K562 (cell line): ENCODE measurements at regions not wholly inside any gene's neighbourhood (a gene's known extent, or its start where the extent isn't known, plus 50 kb on each side); places are given as distances from the start of the nearest gene placed in this dataset.

Experiments
- ATAC-seq: fragments of 200-7000 bp; cut with Tn5 transposase; 3 replicates; pipeline ENCODE4 v1.9.1; 2020; ENCODE audit warnings: moderate library complexity
- BruUV-seq: library from RNA; stranded (reverse); fragments of 400-500 nt; replicated peaks from 2 replicates; lab custom pipeline; 2021; lab: Mats Ljungman, UMichigan
- CTCF ChIA-PET: fragments of 300-600 bp; formaldehyde crosslinking; extraction: SDS; loops from one replicate; lab custom pipeline; 2021; ENCODE audit warnings: low intra/inter-chr PET ratio; lab: Yijun Ruan, JAX
- POLR2A ChIA-PET: fragments of 300-600, 350-650 bp; sonication (Branson Sonifier 250); formaldehyde crosslinking; extraction: SDS; loops from one replicate; lab custom pipeline; 2021; ENCODE audit warnings: antibody characterized with exemption, inconsistent platforms; lab: Yijun Ruan, JAX
- DNase-seq, 4 experiments: peaks; one replicate each; pipeline versions ENCODE4 v3.0.0 to v3.0.0-alpha.2; 2011 to 2018; ENCODE audit warnings: low spot score in 3 of 4, mixed read lengths in 3 of 4; ENCODE audit errors: extremely low read depth in 1 of 4
- FAIRE-seq: peaks from 2 replicates; lab custom pipeline; 2011; peaks lifted over from hg19 to GRCh38; lab: Jason Lieb, UNC
- H2AFZ ChIP-seq: 2 replicates; pipeline ENCODE4 v1.6.0; 2011; ENCODE audit warnings: low read depth, low read length, control low read depth, inconsistent platforms
- H3K27ac ChIP-seq: fragments of 200-600 bp; 3 replicates; pipeline ENCODE4 v1.8.0; 2011; ENCODE audit warnings: low read depth, mild to moderate bottlenecking, control low read depth, inconsistent platforms, low read length, moderate library complexity, mixed read lengths; ENCODE audit errors: extremely low read depth
- H3K27me3 ChIP-seq, 2 experiments: fragments of 300-600 bp in 1 of 2; 2 replicates in 1 of 2; 3 replicates in 1 of 2; pipeline versions ENCODE4 v1.6.0 to v1.8.0; 2011; ENCODE audit warnings: inconsistent platforms in 2 of 2, low read length in 2 of 2, mild to moderate bottlenecking in 1 of 2, mixed read lengths in 1 of 2, moderate library complexity in 1 of 2; ENCODE audit not compliant: control insufficient read depth in 2 of 2, insufficient read depth in 2 of 2
- H3K36me3 ChIP-seq: fragments of 300-600 bp; 3 replicates; pipeline ENCODE4 v1.8.0; 2011; ENCODE audit warnings: mild to moderate bottlenecking, low read length, inconsistent platforms; ENCODE audit not compliant: control insufficient read depth, insufficient read depth
- H3K4me1 ChIP-seq, 2 experiments: fragments of 200-600 bp in 1 of 2; replicated peaks in 1 of 2; 2 replicates in 1 of 2; 3 replicates in 1 of 2; pipeline versions ENCODE4 v1.5.1 to v1.8.0; 2011; ENCODE audit warnings: inconsistent platforms in 2 of 2, low read length in 2 of 2, mild to moderate bottlenecking in 1 of 2, mixed read lengths in 1 of 2, moderate library complexity in 1 of 2; ENCODE audit not compliant: control insufficient read depth in 2 of 2, insufficient read depth in 2 of 2
- H3K4me2 ChIP-seq: 2 replicates; pipeline ENCODE4 v1.6.1; 2011; ENCODE audit warnings: low read length, control low read depth, inconsistent platforms, mixed read lengths; ENCODE audit not compliant: insufficient read depth
- H3K4me3 ChIP-seq: fragments of 200-600 bp; sonication (generic), shearing (Covaris generic); 2 replicates; pipeline ENCODE4 v1.5.1; 2016; ENCODE audit warnings: control low read depth, inconsistent platforms
- H3K79me2 ChIP-seq: fragments of 200-600 bp; 3 replicates; pipeline ENCODE4 v1.8.0; 2011; ENCODE audit warnings: low read length, inconsistent platforms; ENCODE audit not compliant: control insufficient read depth, insufficient read depth
- H3K9ac ChIP-seq, 2 experiments: 2 replicates each; pipeline versions ENCODE4 v1.6.0 to v1.6.1; 2011; ENCODE audit warnings: low read depth in 2 of 2, low read length in 2 of 2, control low read depth in 1 of 2, inconsistent platforms in 1 of 2, mild to moderate bottlenecking in 1 of 2, mixed read lengths in 1 of 2; ENCODE audit not compliant: insufficient read depth in 1 of 2
- H3K9me1 ChIP-seq: one replicate; pipeline ENCODE4 v1.6.0; 2011; ENCODE audit warnings: inconsistent platforms, mild to moderate bottlenecking, low read length, moderate library complexity; ENCODE audit not compliant: control insufficient read depth, insufficient read depth
- H3K9me3 ChIP-seq: replicated peaks from 2 replicates; pipeline ENCODE4 v1.5.1; 2011; ENCODE audit warnings: low read depth, low read length, inconsistent platforms; ENCODE audit not compliant: control insufficient read depth, insufficient read depth
- H4K20me1 ChIP-seq: replicated peaks from 2 replicates; pipeline ENCODE4 v1.6.1; 2011; ENCODE audit warnings: low read length, inconsistent platforms, mixed read lengths; ENCODE audit not compliant: control insufficient read depth, insufficient read depth
- NCOA6 ChIP-seq: fragments of 450-650 bp; IDR thresholded peaks from 2 replicates; pipeline ENCODE4 v1.6.1; 2017; ENCODE audit warnings: mild to moderate bottlenecking
- SNRNP70 ChIP-seq: fragments of 200-400 bp; formaldehyde crosslinking; optimal IDR thresholded peaks from 2 replicates; pipeline ENCODE3; 2017; ENCODE audit warnings: low read depth, low read length
- SREBF1 ChIP-seq: fragments of 150-350 bp; IDR thresholded peaks from 2 replicates; pipeline ENCODE4 v1.6.1; 2014; ENCODE audit warnings: antibody characterized with exemption, low read depth, low read length, borderline replicate concordance
- YY1 ChIP-seq, 3 experiments: IDR thresholded peaks; 2 replicates each; pipeline ENCODE4 v1.6.1; 2011; ENCODE audit warnings: low read length in 2 of 3, mild to moderate bottlenecking in 2 of 3, moderate library complexity in 2 of 3, borderline replicate concordance in 1 of 3, control low read depth in 1 of 3, low read depth in 1 of 3; ENCODE audit not compliant: insufficient read depth in 3 of 3, insufficient replicate concordance in 2 of 3, control insufficient read depth in 1 of 3, insufficient read length in 1 of 3; ENCODE audit errors: extremely low read depth in 1 of 3
- ZBTB9 ChIP-seq: fragments of 450-650 bp; formaldehyde crosslinking; IDR thresholded peaks from 2 replicates; pipeline ENCODE4 v1.4.0; 2020; ENCODE audit warnings: mild to moderate bottlenecking, moderate library complexity
- ZC3H8 ChIP-seq: fragments of 450-650 bp; IDR thresholded peaks from 2 replicates; pipeline ENCODE4 v1.6.1; 2017
- WGBS: fragments of 100-300 bp; shearing (Covaris generic); methylation state at CpG from one replicate; pipeline ENCODE4 v1.1.6; 2016; ENCODE audit warnings: low coverage, mixed read lengths; ENCODE audit not compliant: insufficient coverage; ENCODE audit errors: missing lambda C conversion rate; 5-methylcytosine and 5-hydroxymethylcytosine counted together
- in situ Hi-C: fragments of 300-500 bp; cut with MboI; formaldehyde crosslinking; loops from 4 replicates; pipeline ENCODE4 v1.15.0; 2018; ENCODE audit warnings: inconsistent platforms, mixed read lengths
- intact Hi-C: fragments of 100-400 bp; cut with micrococcal nuclease; formaldehyde crosslinking; loops from 2 replicates; pipeline ENCODE4 v1.14.2; 2022
- TF ChIP-seq, protein P1 (sequence below), 2 experiments: fragments of 200-800 bp in 1 of 2; sonication (Bioruptor generic) in 1 of 2; sonication (generic) in 1 of 2; formaldehyde crosslinking in 1 of 2; IDR thresholded peaks in 1 of 2; conservative IDR thresholded peaks in 1 of 2; 2 replicates each; pipeline versions ENCODE4 v1.5.0 to v1.6.1; 2016 to 2020; ENCODE audit warnings: missing compliant biosample characterization in 1 of 2, missing genetic modification characterization in 1 of 2, missing genetic modification reagents in 1 of 2
- TF ChIP-seq, protein P2 (sequence below): fragments of 450-650 bp; IDR thresholded peaks from 2 replicates; pipeline ENCODE4 v1.7.1; 2018; ENCODE audit warnings: mild to moderate bottlenecking, low read depth; ENCODE audit not compliant: partially characterized antibody

DNA sequence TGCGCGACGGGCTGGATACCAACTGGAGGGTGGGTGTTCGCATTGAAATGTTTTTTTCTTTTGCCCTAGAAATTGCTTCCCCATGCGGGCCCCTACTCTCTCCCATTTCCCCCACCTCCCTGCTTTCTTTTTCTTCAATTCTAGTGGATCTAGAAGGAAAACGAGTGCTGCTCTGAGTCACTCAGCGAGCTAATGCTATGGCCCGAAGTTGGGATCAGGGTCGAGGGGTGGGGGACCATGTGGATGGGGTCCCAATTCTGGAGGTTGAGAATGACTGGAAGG lies 71.5 kb downstream of the SOX4 start:
- CTCF ChIA-PET: no interaction called here
- WGBS: 19% methylated on average over 6 of the region's 9 CpGs
- H3K36me3 ChIP-seq: no peaks in the 10 kb centered on the region
- H2AFZ ChIP-seq: no peak overlapping the region
- in situ Hi-C loops (no loop called here), intact Hi-C loops (no loop called here)
- H3K27ac ChIP-seq: no peak overlapping the region
- H3K4me3 ChIP-seq: no peak overlapping the region
- no peak overlapping the region for H3K9ac ChIP-seq
- no peaks in the 10 kb centered on the region for H4K20me1 ChIP-seq
- ATAC-seq (no peak), DNase-seq (no peak), FAIRE-seq (no peak)
- no peak overlapping the region for H3K4me2 ChIP-seq
- BruUV-seq: no TSS peak
- H3K9me1 ChIP-seq: peaks cover 2% of the 10 kb centered on the region
- POLR2A ChIA-PET: interaction anchor here (0.5 kb wide), 1 partner anchor 13 kb away, joined by 3 read pairs; no protein-coding TSS in a partner anchor
- TF ChIP-seq YY1 (IDR thresholded peaks at IDR 0.05; ENCODE audit: borderline replicate concordance in 1 of 3, control insufficient read depth in 1 of 3, extremely low read depth in 1 of 3, insufficient read depth in 3 of 3, insufficient read length in 1 of 3, insufficient replicate concordance in 2 of 3, low read depth in 1 of 3, low read length in 2 of 3) (no peak), NCOA6 (no peak), SNRNP70 (no peak), ZBTB9 (CRISPR knock-in tag) (no peak), ZC3H8 (no peak), SREBF1 (no peak)
- TF ChIP-seq, protein P1, sequence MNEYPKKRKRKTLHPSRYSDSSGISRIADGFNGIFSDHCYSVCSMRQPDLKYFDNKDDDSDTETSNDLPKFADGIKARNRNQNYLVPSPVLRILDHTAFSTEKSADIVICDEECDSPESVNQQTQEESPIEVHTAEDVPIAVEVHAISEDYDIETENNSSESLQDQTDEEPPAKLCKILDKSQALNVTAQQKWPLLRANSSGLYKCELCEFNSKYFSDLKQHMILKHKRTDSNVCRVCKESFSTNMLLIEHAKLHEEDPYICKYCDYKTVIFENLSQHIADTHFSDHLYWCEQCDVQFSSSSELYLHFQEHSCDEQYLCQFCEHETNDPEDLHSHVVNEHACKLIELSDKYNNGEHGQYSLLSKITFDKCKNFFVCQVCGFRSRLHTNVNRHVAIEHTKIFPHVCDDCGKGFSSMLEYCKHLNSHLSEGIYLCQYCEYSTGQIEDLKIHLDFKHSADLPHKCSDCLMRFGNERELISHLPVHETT (CRISPR knock-in tag; conservative IDR thresholded peaks at IDR 0.05 in 1 of 2, IDR thresholded peaks at IDR 0.05 in 1 of 2): no peak
- TF ChIP-seq, protein P2, sequence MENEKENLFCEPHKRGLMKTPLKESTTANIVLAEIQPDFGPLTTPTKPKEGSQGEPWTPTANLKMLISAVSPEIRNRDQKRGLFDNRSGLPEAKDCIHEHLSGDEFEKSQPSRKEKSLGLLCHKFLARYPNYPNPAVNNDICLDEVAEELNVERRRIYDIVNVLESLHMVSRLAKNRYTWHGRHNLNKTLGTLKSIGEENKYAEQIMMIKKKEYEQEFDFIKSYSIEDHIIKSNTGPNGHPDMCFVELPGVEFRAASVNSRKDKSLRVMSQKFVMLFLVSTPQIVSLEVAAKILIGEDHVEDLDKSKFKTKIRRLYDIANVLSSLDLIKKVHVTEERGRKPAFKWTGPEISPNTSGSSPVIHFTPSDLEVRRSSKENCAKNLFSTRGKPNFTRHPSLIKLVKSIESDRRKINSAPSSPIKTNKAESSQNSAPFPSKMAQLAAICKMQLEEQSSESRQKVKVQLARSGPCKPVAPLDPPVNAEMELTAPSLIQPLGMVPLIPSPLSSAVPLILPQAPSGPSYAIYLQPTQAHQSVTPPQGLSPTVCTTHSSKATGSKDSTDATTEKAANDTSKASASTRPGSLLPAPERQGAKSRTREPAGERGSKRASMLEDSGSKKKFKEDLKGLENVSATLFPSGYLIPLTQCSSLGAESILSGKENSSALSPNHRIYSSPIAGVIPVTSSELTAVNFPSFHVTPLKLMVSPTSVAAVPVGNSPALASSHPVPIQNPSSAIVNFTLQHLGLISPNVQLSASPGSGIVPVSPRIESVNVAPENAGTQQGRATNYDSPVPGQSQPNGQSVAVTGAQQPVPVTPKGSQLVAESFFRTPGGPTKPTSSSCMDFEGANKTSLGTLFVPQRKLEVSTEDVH: no peak
- peaks cover 34 to 44% of the 10 kb centered on the region in 2 experiments for H3K27me3 ChIP-seq
- H3K4me1 ChIP-seq: peaks cover 0 to 7% of the 10 kb centered on the region in 2 experiments; a peak in 1 of 5 replicates
- H3K9me3 ChIP-seq: no peaks in the 10 kb centered on the region
- H3K79me2 ChIP-seq: no peaks in the 10 kb centered on the region
